DND-41 (cell line): ENCODE measurements at regions not wholly inside any gene's neighbourhood (a gene's known extent, or its start where the extent isn't known, plus 50 kb on each side); places are given as distances from the start of the nearest gene placed in this dataset.

Experiments used
- EZH2 ChIP-seq: IDR thresholded peaks from 3 replicates; pipeline ENCODE4 v1.6.1; 2012; ENCODE audit warnings: borderline replicate concordance, low read depth, mild to moderate bottlenecking, moderate library complexity, low read length, inconsistent platforms; ENCODE audit not compliant: severe bottlenecking
- TF ChIP-seq, protein P1 (sequence below): IDR thresholded peaks from 2 replicates; pipeline ENCODE4 v1.5.1; 2012; ENCODE audit warnings: borderline replicate concordance, low read length, moderate library complexity, mild to moderate bottlenecking; ENCODE audit not compliant: poor library complexity, severe bottlenecking; ENCODE audit errors: extremely low read depth

DNA sequence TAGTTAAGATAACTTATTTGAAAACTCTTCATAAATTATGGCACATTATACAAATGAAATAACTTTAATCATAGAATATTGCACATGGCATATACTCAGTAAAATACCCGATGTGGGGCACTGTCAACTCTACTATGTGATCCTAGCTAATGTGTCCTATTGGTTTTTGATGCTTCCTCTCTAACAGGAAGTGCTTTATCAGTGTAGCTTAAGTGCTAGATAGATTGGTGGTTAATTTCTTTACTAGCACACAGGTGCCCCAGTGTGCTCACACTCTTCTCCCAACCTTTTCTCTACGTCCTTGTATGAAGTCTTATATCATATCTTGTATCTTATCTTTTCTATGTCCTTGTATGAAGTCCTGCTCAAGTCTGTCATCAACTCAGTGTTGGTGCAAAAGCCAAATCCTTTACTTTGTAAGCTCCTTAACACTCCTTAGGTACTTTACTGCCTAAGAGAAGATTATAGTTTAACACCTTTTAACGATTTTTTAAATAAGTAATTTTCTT is 358.9 kb downstream of the CENPW start:
- TF ChIP-seq, protein P1, sequence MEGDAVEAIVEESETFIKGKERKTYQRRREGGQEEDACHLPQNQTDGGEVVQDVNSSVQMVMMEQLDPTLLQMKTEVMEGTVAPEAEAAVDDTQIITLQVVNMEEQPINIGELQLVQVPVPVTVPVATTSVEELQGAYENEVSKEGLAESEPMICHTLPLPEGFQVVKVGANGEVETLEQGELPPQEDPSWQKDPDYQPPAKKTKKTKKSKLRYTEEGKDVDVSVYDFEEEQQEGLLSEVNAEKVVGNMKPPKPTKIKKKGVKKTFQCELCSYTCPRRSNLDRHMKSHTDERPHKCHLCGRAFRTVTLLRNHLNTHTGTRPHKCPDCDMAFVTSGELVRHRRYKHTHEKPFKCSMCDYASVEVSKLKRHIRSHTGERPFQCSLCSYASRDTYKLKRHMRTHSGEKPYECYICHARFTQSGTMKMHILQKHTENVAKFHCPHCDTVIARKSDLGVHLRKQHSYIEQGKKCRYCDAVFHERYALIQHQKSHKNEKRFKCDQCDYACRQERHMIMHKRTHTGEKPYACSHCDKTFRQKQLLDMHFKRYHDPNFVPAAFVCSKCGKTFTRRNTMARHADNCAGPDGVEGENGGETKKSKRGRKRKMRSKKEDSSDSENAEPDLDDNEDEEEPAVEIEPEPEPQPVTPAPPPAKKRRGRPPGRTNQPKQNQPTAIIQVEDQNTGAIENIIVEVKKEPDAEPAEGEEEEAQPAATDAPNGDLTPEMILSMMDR: no peak
- TF ChIP-seq EZH2: no peak
